ENCODE measurements at regions not wholly inside any gene's neighbourhood (a gene's known extent, or its start where the extent isn't known, plus 50 kb on each side); places are given as distances from the start of the nearest gene placed in this dataset.

- Histone ChIP-seq H3K27ac (no peak overlapping the region), H3K4me3 (ENCODE audit: low read depth, low read length) (no peak overlapping the region), H3K36me3 (no peaks in the 10 kb centered on the region), H3K27me3 (ENCODE audit: insufficient read depth, low read depth, severe bottlenecking) (peaks cover 53% of the 10 kb centered on the region), H3K9me3 (ENCODE audit: severe bottlenecking) (no peaks in the 10 kb centered on the region)
- DNase-seq = no peak
- TF ChIP-seq CTCF (IDR thresholded peaks at IDR 0.05; ENCODE audit: low read depth, low read length) = no peak
Measured at GRCh38 chr21:27269644-27270043, 302.8 kb upstream of the ADAMTS5 start.

- H3K4me3 ChIP-seq (ENCODE audit: low read depth, low read length) = no peak overlapping the region
- no peaks in the 10 kb centered on the region for H3K36me3 ChIP-seq
- DNase-seq = no peak
- peaks cover 47% of the 10 kb centered on the region for H3K27me3 ChIP-seq (ENCODE audit: insufficient read depth, low read depth, severe bottlenecking)
- no peaks in the 10 kb centered on the region for H3K9me3 ChIP-seq (ENCODE audit: severe bottlenecking)
- TF ChIP-seq CTCF (IDR thresholded peaks at IDR 0.05; ENCODE audit: low read depth, low read length) = no peak
- H3K27ac ChIP-seq = no peak overlapping the region
Measured at GRCh38 chr21:27268290-27268689, 301.4 kb upstream of the ADAMTS5 start.

GRCh38 chr21:27265949-27266348, 299.1 kb upstream of the ADAMTS5 start:
- Histone ChIP-seq H3K36me3 (no peaks in the 10 kb centered on the region), H3K4me3 (ENCODE audit: low read depth, low read length) (no peak overlapping the region), H3K9me3 (ENCODE audit: severe bottlenecking) (no peaks in the 10 kb centered on the region), H3K27me3 (ENCODE audit: insufficient read depth, low read depth, severe bottlenecking) (peaks cover 51% of the 10 kb centered on the region), H3K27ac (no peak overlapping the region)
- DNase-seq = no peak
- TF ChIP-seq CTCF (IDR thresholded peaks at IDR 0.05; ENCODE audit: low read depth, low read length) = no peak

GRCh38 chr21:27265492-27265891, 298.6 kb upstream of the ADAMTS5 start:
- Histone ChIP-seq H3K36me3 (no peaks in the 10 kb centered on the region), H3K27me3 (ENCODE audit: insufficient read depth, low read depth, severe bottlenecking) (peaks cover 53% of the 10 kb centered on the region), H3K27ac (no peak overlapping the region), H3K4me3 (ENCODE audit: low read depth, low read length) (no peak overlapping the region), H3K9me3 (ENCODE audit: severe bottlenecking) (no peaks in the 10 kb centered on the region)
- TF ChIP-seq CTCF (IDR thresholded peaks at IDR 0.05; ENCODE audit: low read depth, low read length) = no peak
- no peak for DNase-seq

GRCh38 chr21:27261676-27262075, 294.8 kb upstream of the ADAMTS5 start:
- Histone ChIP-seq H3K27me3 (ENCODE audit: insufficient read depth, low read depth, severe bottlenecking) (peaks cover 53% of the 10 kb centered on the region), H3K4me3 (ENCODE audit: low read depth, low read length) (no peak overlapping the region), H3K27ac (no peak overlapping the region), H3K9me3 (ENCODE audit: severe bottlenecking) (no peaks in the 10 kb centered on the region), H3K36me3 (no peaks in the 10 kb centered on the region)
- TF ChIP-seq CTCF (IDR thresholded peaks at IDR 0.05; ENCODE audit: low read depth, low read length) = no peak
- DNase-seq = no peak

GRCh38 chr21:27260728-27261127, 293.8 kb upstream of the ADAMTS5 start:
- no peak overlapping the region for H3K27ac ChIP-seq
- no peaks in the 10 kb centered on the region for H3K36me3 ChIP-seq
- no peak for TF ChIP-seq CTCF (IDR thresholded peaks at IDR 0.05; ENCODE audit: low read depth, low read length)
- H3K27me3 ChIP-seq (ENCODE audit: insufficient read depth, low read depth, severe bottlenecking) = peaks cover 52% of the 10 kb centered on the region
- no peak for DNase-seq
- no peak overlapping the region for H3K4me3 ChIP-seq (ENCODE audit: low read depth, low read length)
- no peaks in the 10 kb centered on the region for H3K9me3 ChIP-seq (ENCODE audit: severe bottlenecking)
